ENCODE measurements at regions not wholly inside any gene's neighbourhood (a gene's known extent, or its start where the extent isn't known, plus 50 kb on each side); places are given as distances from the start of the nearest gene placed in this dataset.

GRCh38 chr20:40961686-40962640, 66.7 kb upstream of the TOP1 start:
- DNase-seq = no peak

GRCh38 chr20:40962733-40963504, 65.7 kb upstream of the TOP1 start:
- no peak for DNase-seq

- no peak for DNase-seq
These were observed 65.1 kb upstream of the TOP1 start for GRCh38 chr20:40963505-40963845.

GRCh38 chr20:40965671-40966070, 63.0 kb upstream of the TOP1 start:
- DNase-seq = no peak

GRCh38 chr20:40966103-40966502, 62.5 kb upstream of the TOP1 start:
- DNase-seq = no peak

GRCh38 chr20:40966516-40967185, 62.0 kb upstream of the TOP1 start:
- no peak for DNase-seq

- no peak for DNase-seq
These were observed 60.9 kb upstream of the TOP1 start for GRCh38 chr20:40967700-40968099.

- DNase-seq = peak; percentile 37
These were observed 59.6 kb upstream of the TOP1 start for GRCh38 chr20:40968816-40969562.

GRCh38 chr20:40970218-40970617, 58.4 kb upstream of the TOP1 start:
- DNase-seq = no peak

GRCh38 chr20:40977218-40977617, 51.4 kb upstream of the TOP1 start:
- no peak for DNase-seq

- DNase-seq = no peak
These were observed 49.9 kb upstream of the TOP1 start for GRCh38 chr20:40978761-40979160.
